Heart right ventricle (tissue), 16 donors: ENCODE measurements at regions not wholly inside any gene's neighbourhood (a gene's known extent, or its start where the extent isn't known, plus 50 kb on each side); places are given as distances from the start of the nearest gene placed in this dataset.

Source experiments
- ATAC-seq, 8 donors: fragments of 200-7000 bp; cut with Tn5 transposase; one replicate each; pipeline ENCODE4 v1.9.1; 2020; ENCODE audit warnings: mild to moderate bottlenecking in 8 of 8, moderate library complexity in 8 of 8, moderate number of reproducible peaks in 1 of 8
- DNase-seq, 2 donors: peaks; one replicate each; pipeline ENCODE4 v3.0.0-alpha.2; 2020
- H3K27ac ChIP-seq, 10 donors: fragments of 200-600 bp; sonication (generic) in 2 of 10; one replicate each; pipeline versions ENCODE4 v1.5.0 to v1.8.0; 2020 to 2022; ENCODE audit warnings: mild to moderate bottlenecking in 3 of 10
- H3K27me3 ChIP-seq, 7 donors: fragments of 200-600 bp; one replicate each; pipeline ENCODE4 v1.8.0; 2021 to 2022; ENCODE audit warnings: mild to moderate bottlenecking in 2 of 7
- H3K36me3 ChIP-seq, 9 donors: fragments of 200-600 bp; sonication (generic) in 1 of 9; one replicate each; pipeline versions ENCODE4 v1.5.0 to v1.8.0; 2020 to 2022; ENCODE audit warnings: mild to moderate bottlenecking in 2 of 9
- H3K4me1 ChIP-seq, 9 donors: fragments of 200-600 bp; sonication (generic) in 1 of 9; one replicate each; pipeline versions ENCODE4 v1.5.0 to v1.8.0; 2020 to 2022; ENCODE audit warnings: mild to moderate bottlenecking in 4 of 9
- H3K4me3 ChIP-seq, 10 donors: fragments of 200-600 bp; sonication (generic) in 2 of 10; one replicate each; pipeline versions ENCODE4 v1.5.0 to v1.8.0; 2020 to 2022; ENCODE audit warnings: mild to moderate bottlenecking in 7 of 10, moderate library complexity in 2 of 10
- H3K9me3 ChIP-seq, 11 donors: fragments of 200-600 bp in 10 of 11; sonication (generic) in 2 of 11; one replicate each; pipeline versions ENCODE4 v1.5.0 to v1.8.0; 2013 to 2022; ENCODE audit warnings: mild to moderate bottlenecking in 2 of 11, control low read depth in 1 of 11, moderate library complexity in 1 of 11
- CTCF ChIP-seq, 9 donors: fragments of 200-600 bp; sonication (generic) in 2 of 9; IDR thresholded peaks; one replicate each; pipeline versions ENCODE4 v1.5.0 to v1.8.0; 2021 to 2022; ENCODE audit warnings: antibody characterized with exemption in 9 of 9, mild to moderate bottlenecking in 5 of 9, moderate library complexity in 1 of 9
- WGBS, 2 donors: extraction: QIAGEN DNeasy Blood & Tissue Kit; methylation state at CpG; one replicate each; pipeline ENCODE4 v1.1.7; 2013; ENCODE audit warnings: inconsistent platforms in 1 of 2; 5-methylcytosine and 5-hydroxymethylcytosine counted together
- intact Hi-C, 10 donors: fragments of 100-400 bp; cut with DNase I; formaldehyde crosslinking; loops; one replicate each; pipeline versions ENCODE4 v1.11.1 to v1.14.2; 2022
- donor health status: Arrhythmogenic right ventricular cardiomyopathy.
- donor health status: ischemic (EF 13 %, LVEDD 7.1; RV severe dilation, severe dysfunction).
- donor health status: healthy with polysubstance abuse.
- donor health status: DM: no; HTN: yes; CAD: no.
- donor health status: DM: no; HTN: no; CAD: no.
- donor health status: ischemic (EF 25% LVEDD 6.9; RV normal size, moderate dysfunction).
- donor health status: ischemic (EF 25% LVEDD 5.7; RV mildly dilated, moderate dysfunction).
- donor health status: healthy.
- donor health status: DM: yes; HTN: yes; CAD: no.
- donor health status: Ischemic cardiomyopathy.
- donor health status: ischemic (EF 35%, LVEDD 5.7; RV mildly dilated, moderate dysfunction).
- donor health status: nonischemic (EF 11% LVEDD 7.7; RV severe dilation, severe dysfunction).
- donor health status: DM: yes; HTN: yes; CAD: no.
- donor health status: PGD.
- donor health status: ischemic (EF 29% LVEDD 5.4; RV normal size, mild dysfunction).
- donor health status: nonischemic (EF 23%, LVEDD 6.1; RV moderate dilation, normal function).

DNA sequence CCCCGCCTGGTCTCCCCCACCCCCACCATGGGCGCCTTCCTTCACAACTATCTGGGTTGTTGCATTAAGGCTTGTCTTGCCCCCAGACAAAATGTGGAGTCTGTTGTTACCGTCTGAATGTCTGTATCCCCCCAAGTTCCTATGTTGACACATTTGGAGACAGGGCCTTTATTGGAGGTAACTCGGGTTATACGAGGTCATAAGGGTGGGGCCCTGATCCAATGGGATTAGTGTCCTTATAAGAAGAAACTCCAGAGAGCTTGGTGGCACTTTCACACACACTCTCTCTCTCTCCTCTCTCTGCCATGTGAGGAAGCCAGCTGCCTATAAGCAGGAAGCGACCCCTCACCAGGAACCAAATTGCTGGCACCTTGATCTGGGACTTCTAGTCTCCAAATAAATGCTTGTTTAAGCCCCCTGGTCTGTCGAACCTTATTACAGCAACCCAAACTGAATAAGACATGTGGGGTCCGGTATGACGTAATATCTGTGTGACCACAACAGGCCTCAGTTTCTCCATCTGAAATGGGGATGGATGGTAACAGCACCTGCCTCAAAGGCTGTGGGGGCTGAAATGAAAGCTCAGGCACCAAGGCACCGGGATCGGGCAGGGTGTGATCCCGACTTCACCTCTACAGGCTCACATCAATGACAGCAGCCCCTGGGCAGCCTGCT, 222.3 kb downstream of the CTTN start:
- Histone ChIP-seq H3K9me3 (peaks cover 0 to 16% (median 0%) of the 10 kb centered on the region in 11 donors), H3K27me3 (peaks cover 0 to 21% (median 0%) of the 10 kb centered on the region in 7 donors), H3K4me1 (no peaks in the 10 kb centered on the region), H3K4me3 (no peak overlapping the region), H3K27ac (no peak overlapping the region), H3K36me3 (no peaks in the 10 kb centered on the region)
- DNase-seq (no peak), ATAC-seq (no peak)
- 90% methylated on average over 12 of the region's 12 CpGs for WGBS, 2 donors
- TF ChIP-seq CTCF (IDR thresholded peaks at IDR 0.05), result no peak
- intact Hi-C loops, result no loop called here

DNA sequence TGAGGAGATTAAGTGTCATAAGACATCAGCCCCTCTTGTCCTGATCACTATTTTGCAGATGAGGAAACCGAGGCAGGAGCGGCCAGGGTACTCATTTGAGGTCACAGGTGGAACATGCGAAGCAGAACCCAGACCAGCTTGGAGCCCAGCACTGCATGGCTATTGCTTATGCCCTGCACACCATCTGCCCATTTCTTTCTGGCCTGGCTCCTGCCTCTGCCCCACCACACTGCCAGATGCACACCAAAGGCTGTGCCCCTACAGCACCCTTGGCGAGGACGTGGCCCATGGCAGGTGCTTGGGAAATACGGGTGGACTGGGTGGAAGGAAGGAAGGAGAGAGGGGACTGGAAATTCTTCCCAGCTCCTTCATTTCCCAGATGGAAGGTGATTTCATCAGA, 222.9 kb downstream of the CTTN start:
- H3K36me3 ChIP-seq, result no peaks in the 10 kb centered on the region
- DNase-seq (no peak), ATAC-seq (no peak)
- WGBS, 2 donors, result 95 to 98% methylated on average over 6 of the region's 6 CpGs
- H3K4me3 ChIP-seq, result no peak overlapping the region
- intact Hi-C loops, result no loop called here
- H3K4me1 ChIP-seq, result no peaks in the 10 kb centered on the region
- H3K9me3 ChIP-seq, result peaks cover 0 to 11% (median 0%) of the 10 kb centered on the region in 11 donors
- no peak for TF ChIP-seq CTCF (IDR thresholded peaks at IDR 0.05)
- peaks cover 0 to 21% (median 0%) of the 10 kb centered on the region in 7 donors for H3K27me3 ChIP-seq
- H3K27ac ChIP-seq, result no peak overlapping the region

DNA sequence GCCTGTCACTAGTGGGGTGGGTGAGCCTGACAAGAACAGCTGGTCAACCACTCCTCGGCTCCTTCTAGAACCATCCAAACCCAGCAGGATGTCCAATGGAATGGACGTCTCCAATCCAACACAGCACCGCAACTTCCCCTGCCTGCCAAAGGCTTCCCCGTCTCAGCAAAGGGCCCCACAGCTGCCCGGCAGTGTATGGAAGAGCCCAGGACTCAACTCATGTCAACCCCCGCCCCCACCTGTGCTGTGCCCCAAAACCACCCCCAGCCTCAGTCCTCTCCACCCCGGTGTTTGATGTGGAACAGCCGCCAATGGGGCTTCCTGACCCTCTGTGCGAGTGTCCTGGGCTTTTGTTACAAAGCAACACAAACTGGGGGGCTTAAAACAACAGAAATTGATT, 223.8 kb downstream of the CTTN start:
- no peaks in the 10 kb centered on the region for H3K4me1 ChIP-seq
- peaks cover 0 to 21% (median 0%) of the 10 kb centered on the region in 7 donors for H3K27me3 ChIP-seq
- no peak for DNase-seq
- H3K9me3 ChIP-seq, result peaks cover 0 to 11% (median 0%) of the 10 kb centered on the region in 11 donors
- no peak for ATAC-seq
- no peak for TF ChIP-seq CTCF (IDR thresholded peaks at IDR 0.05)
- WGBS, 2 donors, result 91 to 94% methylated on average over 8 to 9 of the region's 9 CpGs
- intact Hi-C loops, result no loop called here
- no peaks in the 10 kb centered on the region for H3K36me3 ChIP-seq
- H3K4me3 ChIP-seq, result no peak overlapping the region
- H3K27ac ChIP-seq, result no peak overlapping the region

DNA sequence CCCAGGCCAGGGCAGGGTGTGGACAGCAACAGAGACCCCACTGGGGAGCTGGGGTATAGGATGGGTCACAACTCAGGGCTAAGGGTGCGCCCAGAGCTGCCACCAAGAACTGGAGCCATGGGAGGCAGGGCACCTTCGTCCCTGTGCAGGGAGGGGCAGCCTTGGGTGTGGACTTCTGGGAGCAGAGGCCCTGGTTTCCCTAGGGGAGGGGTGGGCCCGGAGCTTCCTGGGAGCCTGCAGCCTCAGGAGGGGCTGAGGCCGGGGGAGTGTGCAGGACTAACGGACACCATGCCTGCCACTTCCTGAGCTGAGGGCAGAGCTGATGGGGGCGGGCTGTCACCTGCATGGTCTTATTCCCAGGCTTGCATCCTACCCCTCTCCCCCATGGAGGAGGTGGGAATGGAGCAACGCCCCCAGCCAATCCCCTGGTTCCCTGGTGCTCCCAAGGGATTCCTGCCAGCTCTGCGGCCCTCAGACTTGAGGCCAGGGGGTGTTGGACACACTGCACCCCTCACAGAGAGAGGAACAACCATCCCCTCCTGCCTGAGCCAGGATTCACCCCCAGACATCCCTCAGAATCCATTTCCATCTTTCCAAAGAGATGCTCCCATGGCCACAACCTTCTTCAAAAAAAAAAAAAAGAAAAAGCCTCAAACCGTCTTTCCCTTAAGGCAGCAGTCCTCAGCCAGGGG, 225.7 kb downstream of the CTTN start:
- H3K4me1 ChIP-seq, result peaks cover 0 to 13% (median 1%) of the 10 kb centered on the region in 9 donors
- DNase-seq (no peak), ATAC-seq (no peak)
- 59 to 67% methylated on average over 8 to 9 of the region's 9 CpGs for WGBS, 2 donors
- H3K36me3 ChIP-seq, result no peaks in the 10 kb centered on the region
- H3K9me3 ChIP-seq, result peaks cover 0 to 11% (median 0%) of the 10 kb centered on the region in 11 donors
- intact Hi-C loops, result no loop called here
- no peak overlapping the region for H3K4me3 ChIP-seq
- no peak overlapping the region for H3K27ac ChIP-seq
- TF ChIP-seq CTCF (IDR thresholded peaks at IDR 0.05), result no peak
- peaks cover 0 to 26% (median 3%) of the 10 kb centered on the region in 7 donors for H3K27me3 ChIP-seq
